ENCODE measurements at regions not wholly inside any gene's neighbourhood (a gene's known extent, or its start where the extent isn't known, plus 50 kb on each side); places are given as distances from the start of the nearest gene placed in this dataset.
A peak's percentile ranks its signal among the peaks of the same experiment; 100 is the strongest.
"Not testable (repeated sequence)": the region's sequence is repeated elsewhere in the genome, so short reads cannot be mapped to it uniquely, and the experiment has no call there.

GRCh38 chr4:25474690-25475089 is 97.6 kb downstream of the ANAPC4 start:
- DNase-seq: no peak

GRCh38 chr4:25477221-25477620 is 100.2 kb downstream of the ANAPC4 start:
- DNase-seq: no peak

- DNase-seq: no peak
These were observed 104.6 kb downstream of the ANAPC4 start for GRCh38 chr4:25481648-25482047.

GRCh38 chr4:25484243-25484721 is 107.2 kb downstream of the ANAPC4 start:
- no peak for DNase-seq

- no peak for DNase-seq
These were observed 108.0 kb downstream of the ANAPC4 start for GRCh38 chr4:25485104-25485503.

DNA sequence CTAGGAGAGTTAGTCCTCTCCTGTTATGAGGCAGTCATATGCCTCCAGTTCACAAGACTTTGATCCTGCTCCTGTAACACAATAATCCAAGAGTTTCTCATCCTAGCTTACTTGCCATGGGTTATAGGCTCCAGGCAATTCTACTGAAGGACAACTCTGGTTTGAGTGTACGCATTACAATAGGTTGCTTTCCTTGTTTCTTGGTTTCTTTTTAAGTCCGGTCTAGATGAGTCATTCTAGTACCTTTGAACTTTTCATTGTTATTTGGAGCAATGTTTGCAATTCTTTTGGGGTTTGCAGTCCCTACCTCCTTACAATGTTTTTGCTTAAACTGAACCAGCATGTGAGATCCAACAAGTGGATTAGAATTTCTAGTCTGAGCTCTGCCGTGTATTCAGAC is 109.1 kb downstream of the ANAPC4 start:
- no peak for DNase-seq

DNA sequence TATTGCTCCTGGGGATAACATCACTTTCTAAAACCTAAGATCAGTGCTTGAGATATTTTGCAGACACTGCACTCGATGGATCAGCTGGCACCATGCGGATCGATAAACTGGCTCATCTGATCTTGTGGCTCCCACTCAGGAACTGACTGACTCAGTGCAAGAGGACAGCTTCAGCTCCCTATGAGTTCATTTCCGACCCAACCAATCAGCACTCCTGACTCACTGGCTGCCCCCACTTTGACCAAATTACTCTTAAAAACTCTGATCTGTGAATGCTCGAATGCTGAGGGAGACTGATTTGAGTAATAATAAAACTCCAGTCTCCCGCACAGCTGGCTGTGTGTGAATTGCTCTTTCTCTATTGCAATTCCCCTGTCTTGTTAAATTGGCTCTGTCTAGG is 110.1 kb downstream of the ANAPC4 start:
- no peak for DNase-seq

DNA sequence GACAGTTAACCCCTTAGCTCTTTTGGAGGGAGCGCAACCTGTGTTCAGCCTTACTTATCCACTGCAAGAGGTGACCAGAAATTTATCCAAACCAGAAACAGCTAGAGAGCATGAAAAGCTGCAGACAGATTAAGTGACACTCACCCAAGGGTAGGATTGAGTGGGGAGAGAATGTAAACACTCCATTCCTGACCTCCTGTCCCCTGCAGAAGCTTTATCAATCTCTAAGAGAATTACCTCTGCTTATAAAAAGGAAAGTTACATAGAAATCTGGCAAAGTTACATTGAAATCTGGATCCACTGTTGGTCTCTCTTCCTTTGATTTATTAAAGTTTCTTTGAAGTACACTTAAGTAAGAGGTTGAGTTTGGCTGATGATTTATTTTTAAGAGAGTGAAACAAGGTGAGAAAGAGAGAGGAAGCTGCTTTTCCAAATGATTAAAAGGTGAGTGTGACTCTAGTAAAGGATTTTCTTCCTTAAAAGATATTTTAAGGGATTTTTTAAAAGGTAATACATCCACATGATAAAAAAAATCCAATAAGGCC is 112.3 kb downstream of the ANAPC4 start:
- DNase-seq: no peak

GRCh38 chr4:25493466-25493865 is 116.4 kb downstream of the ANAPC4 start:
- DNase-seq: no peak

DNA sequence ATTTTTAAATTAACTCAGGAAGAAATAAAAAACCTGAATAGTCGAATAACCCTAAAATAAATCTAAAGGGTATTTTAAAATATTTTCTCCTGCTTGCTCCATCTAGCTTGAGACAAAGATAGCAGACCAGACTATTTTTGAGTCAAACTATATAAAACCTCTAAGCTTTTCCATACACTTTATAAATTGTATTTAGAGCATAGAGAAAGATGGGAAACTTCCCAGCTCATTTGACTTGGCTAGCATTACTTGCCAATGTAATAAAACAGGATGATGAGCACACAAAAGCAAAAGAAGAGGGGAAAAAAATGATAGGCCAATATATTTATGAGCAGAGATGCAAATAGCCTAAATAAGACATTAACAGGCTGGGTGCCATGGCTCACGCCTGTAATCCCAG is 117.1 kb downstream of the ANAPC4 start:
- no peak for DNase-seq

GRCh38 chr4:25500626-25501316 is 123.7 kb downstream of the ANAPC4 start:
- DNase-seq: peak in 4 of 58 donors; percentile 0 to 7 (median 2)

GRCh38 chr4:25502115-25502514 is 125.1 kb downstream of the ANAPC4 start:
- no peak for DNase-seq

- no peak for DNase-seq
These were observed 126.7 kb downstream of the ANAPC4 start for GRCh38 chr4:25503779-25504178.

DNA sequence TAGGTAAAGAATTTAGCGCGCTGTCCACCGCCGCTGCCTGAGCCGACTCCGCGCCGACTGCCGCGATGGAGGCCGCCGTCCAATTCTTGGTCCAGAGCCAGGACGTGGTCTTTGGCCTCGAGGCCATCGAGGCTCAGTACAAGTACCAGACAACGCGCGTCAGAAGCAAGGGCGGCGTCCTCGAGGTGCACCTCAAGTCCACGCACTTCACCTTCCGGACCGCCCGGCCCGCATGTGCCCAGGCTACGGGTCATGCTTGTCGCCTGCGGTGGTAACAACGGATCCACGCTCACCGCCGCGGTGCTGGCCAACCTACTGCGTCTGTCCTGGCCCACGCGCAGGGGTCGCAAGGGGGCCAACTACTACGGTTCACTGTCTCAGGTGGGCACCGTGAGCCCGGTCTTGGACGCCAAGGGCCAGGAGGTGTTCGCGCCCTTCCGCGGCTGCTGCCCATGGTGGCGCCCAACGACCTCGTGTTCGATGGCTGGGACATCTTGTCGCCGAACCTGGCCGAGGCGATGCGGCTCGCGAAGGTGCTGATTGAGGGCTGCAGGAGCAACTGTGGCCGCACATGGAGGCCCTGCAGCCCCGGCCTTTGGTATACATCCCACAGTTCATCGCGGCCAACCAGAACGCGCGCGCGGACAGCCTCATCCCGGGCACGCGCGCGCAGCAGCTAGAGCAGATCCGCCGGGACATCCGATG is 128.0 kb downstream of the ANAPC4 start:
- no peak for DNase-seq

DNA sequence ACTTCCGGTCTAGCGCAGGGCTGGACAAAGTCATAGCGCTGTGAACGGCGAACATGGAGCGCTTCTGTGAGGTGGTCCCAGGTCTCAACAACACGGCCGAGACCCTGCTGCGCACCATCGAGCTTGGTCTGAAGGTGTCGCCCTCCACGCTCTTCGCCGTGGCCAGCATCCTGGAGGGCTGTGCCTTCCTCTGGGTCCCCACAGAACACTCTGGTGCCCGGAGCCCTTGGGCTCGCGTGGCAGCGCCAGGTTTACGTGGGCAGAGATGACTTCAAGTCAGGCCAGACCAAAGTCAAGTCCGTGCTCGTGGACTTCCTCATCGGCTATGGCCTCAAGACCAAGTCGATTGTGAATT is 128.6 kb downstream of the ANAPC4 start:
- DNase-seq: no peak

- DNase-seq: no peak
These were observed 129.0 kb downstream of the ANAPC4 start for GRCh38 chr4:25506032-25506571.

DNA sequence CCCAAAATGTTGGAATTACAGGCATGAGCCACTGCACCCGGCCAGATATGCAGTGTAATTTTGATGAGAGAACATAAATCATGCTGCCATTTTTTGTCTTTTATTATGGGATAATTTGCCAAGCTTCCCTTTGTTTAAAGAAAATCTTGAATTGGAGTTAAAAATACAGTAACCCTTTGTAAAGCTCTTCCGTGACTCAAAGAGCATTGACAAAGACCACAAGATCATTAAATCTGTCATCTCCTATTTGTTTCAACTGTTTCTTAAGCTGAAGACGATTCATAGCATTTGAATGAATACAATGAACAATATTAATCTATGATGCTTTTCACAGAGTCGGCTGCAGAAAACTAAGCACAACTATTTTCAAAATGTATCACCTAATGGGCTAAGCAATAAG is 132.6 kb downstream of the ANAPC4 start:
- DNase-seq: no peak

- not testable (repeated sequence) for DNase-seq
These were observed 134.8 kb downstream of the ANAPC4 start for GRCh38 chr4:25511823-25512222.

DNA sequence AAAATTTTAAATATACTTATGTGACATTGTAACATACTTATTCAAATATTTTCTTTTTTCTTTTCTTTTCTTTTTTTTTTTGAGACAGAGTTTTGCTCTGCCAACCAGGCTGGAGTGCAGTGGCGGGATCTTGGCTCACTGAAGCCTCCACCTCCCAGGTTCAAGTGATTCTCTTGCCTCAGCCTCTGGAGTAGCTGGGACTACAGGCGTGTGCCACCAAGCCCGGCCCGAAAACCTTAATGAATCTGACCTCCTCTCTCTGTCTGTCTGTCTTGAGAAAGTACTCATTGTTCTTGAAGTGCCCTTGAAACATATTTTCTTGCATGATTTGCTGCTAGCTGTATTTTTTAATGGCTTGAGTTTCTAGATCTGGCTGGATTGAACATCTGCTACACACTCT is 136.8 kb downstream of the ANAPC4 start:
- DNase-seq: no peak

- DNase-seq: no peak
These were observed 132.2 kb upstream of the SLC34A2 start for GRCh38 chr4:25523405-25523804.

- no peak for DNase-seq
These were observed 131.0 kb upstream of the SLC34A2 start for GRCh38 chr4:25524663-25525062.

- no peak for DNase-seq
These were observed 129.8 kb upstream of the SLC34A2 start for GRCh38 chr4:25525896-25526295.

GRCh38 chr4:25527034-25527433 is 128.6 kb upstream of the SLC34A2 start:
- DNase-seq: no peak

Measured in anterior cingulate cortex (tissue), 58 donors.